ENCODE measurements at regions not wholly inside any gene's neighbourhood (a gene's known extent, or its start where the extent isn't known, plus 50 kb on each side); places are given as distances from the start of the nearest gene placed in this dataset.

- Mint-ChIP-seq H3K4me1 (ENCODE audit: low read depth) (no peaks in the 10 kb centered on the region), H3K9me3 (no peaks in the 10 kb centered on the region), H3K27ac (no peak overlapping the region), H3K4me3 (ENCODE audit: low read depth) (no peak overlapping the region), H3K36me3 (ENCODE audit: low read depth) (no peaks in the 10 kb centered on the region), H3K27me3 (ENCODE audit: low read depth) (no peaks in the 10 kb centered on the region)
- no peak for DNase-seq (ENCODE audit: low spot score)
- intact Hi-C loops (cut with micrococcal nuclease) = no loop called here
Observed at GRCh38 chrY:15162211-15162610, 637.9 kb downstream of the NLGN4Y start.

- Mint-ChIP-seq H3K27me3 (ENCODE audit: low read depth) (no peaks in the 10 kb centered on the region), H3K4me1 (ENCODE audit: low read depth) (no peaks in the 10 kb centered on the region)
- intact Hi-C loops (cut with micrococcal nuclease) = no loop called here
Observed at GRCh38 chrY:15179890-15180289, 655.6 kb downstream of the NLGN4Y start.

GRCh38 chrY:15229056-15229455 is 704.7 kb downstream of the NLGN4Y start:
- Mint-ChIP-seq H3K27me3 (ENCODE audit: low read depth) (no peaks in the 10 kb centered on the region), H3K4me1 (ENCODE audit: low read depth) (no peaks in the 10 kb centered on the region), H3K4me3 (ENCODE audit: low read depth) (no peak overlapping the region), H3K27ac (no peak overlapping the region), H3K9me3 (no peaks in the 10 kb centered on the region), H3K36me3 (ENCODE audit: low read depth) (no peaks in the 10 kb centered on the region)
- DNase-seq (ENCODE audit: low spot score) = no peak
- intact Hi-C loops (cut with micrococcal nuclease) = no loop called here

More at GRCh38 chrY:15179890-15180289, 655.6 kb downstream of the NLGN4Y start:
- H3K9me3 Mint-ChIP-seq = peaks cover 5% of the 10 kb centered on the region
- H3K36me3 Mint-ChIP-seq (ENCODE audit: low read depth) = no peaks in the 10 kb centered on the region
- H3K4me3 Mint-ChIP-seq (ENCODE audit: low read depth) = no peak overlapping the region
- H3K27ac Mint-ChIP-seq = no peak overlapping the region
- no peak for DNase-seq (ENCODE audit: low spot score)

- Mint-ChIP-seq H3K4me1 (ENCODE audit: low read depth) (no peaks in the 10 kb centered on the region), H3K27ac (no peak overlapping the region), H3K9me3 (no peaks in the 10 kb centered on the region), H3K27me3 (ENCODE audit: low read depth) (no peaks in the 10 kb centered on the region), H3K4me3 (ENCODE audit: low read depth) (no peak overlapping the region), H3K36me3 (ENCODE audit: low read depth) (no peaks in the 10 kb centered on the region)
- intact Hi-C loops (cut with micrococcal nuclease) = no loop called here
- DNase-seq (ENCODE audit: low spot score) = no peak
Observed at GRCh38 chrY:15239596-15240132, 715.3 kb downstream of the NLGN4Y start.

GRCh38 chrY:15259286-15259685 is 735.0 kb downstream of the NLGN4Y start:
- Mint-ChIP-seq H3K36me3 (ENCODE audit: low read depth) (no peaks in the 10 kb centered on the region), H3K27me3 (ENCODE audit: low read depth) (no peaks in the 10 kb centered on the region), H3K4me1 (ENCODE audit: low read depth) (no peaks in the 10 kb centered on the region), H3K27ac (no peak overlapping the region), H3K4me3 (ENCODE audit: low read depth) (no peak overlapping the region), H3K9me3 (no peaks in the 10 kb centered on the region)
- DNase-seq (ENCODE audit: low spot score) = no peak
- intact Hi-C loops (cut with micrococcal nuclease) = no loop called here

- no peak for DNase-seq (ENCODE audit: low spot score)
- no peak overlapping the region for H3K4me3 Mint-ChIP-seq (ENCODE audit: low read depth)
- H3K27ac Mint-ChIP-seq = no peak overlapping the region
- H3K36me3 Mint-ChIP-seq (ENCODE audit: low read depth) = no peaks in the 10 kb centered on the region
- no peaks in the 10 kb centered on the region for H3K27me3 Mint-ChIP-seq (ENCODE audit: low read depth)
- H3K4me1 Mint-ChIP-seq (ENCODE audit: low read depth) = no peaks in the 10 kb centered on the region
- no peaks in the 10 kb centered on the region for H3K9me3 Mint-ChIP-seq
- intact Hi-C loops (cut with micrococcal nuclease) = no loop called here
Observed at GRCh38 chrY:15286572-15286971, 762.2 kb downstream of the NLGN4Y start.

- Mint-ChIP-seq H3K4me3 (ENCODE audit: low read depth) (no peak overlapping the region), H3K36me3 (ENCODE audit: low read depth) (no peaks in the 10 kb centered on the region), H3K27me3 (ENCODE audit: low read depth) (no peaks in the 10 kb centered on the region), H3K9me3 (no peaks in the 10 kb centered on the region), H3K4me1 (ENCODE audit: low read depth) (no peaks in the 10 kb centered on the region), H3K27ac (no peak overlapping the region)
- intact Hi-C loops (cut with micrococcal nuclease) = no loop called here
- no peak for DNase-seq (ENCODE audit: low spot score)
Observed at GRCh38 chrY:15289821-15290220, 765.5 kb downstream of the NLGN4Y start.

- no peaks in the 10 kb centered on the region for H3K36me3 Mint-ChIP-seq (ENCODE audit: low read depth)
- no peak for DNase-seq (ENCODE audit: low spot score)
- H3K4me3 Mint-ChIP-seq (ENCODE audit: low read depth) = no peak overlapping the region
- no peaks in the 10 kb centered on the region for H3K4me1 Mint-ChIP-seq (ENCODE audit: low read depth)
- no peak overlapping the region for H3K27ac Mint-ChIP-seq
- intact Hi-C loops (cut with micrococcal nuclease) = no loop called here
- no peaks in the 10 kb centered on the region for H3K9me3 Mint-ChIP-seq
- H3K27me3 Mint-ChIP-seq (ENCODE audit: low read depth) = no peaks in the 10 kb centered on the region
Observed at GRCh38 chrY:15292881-15293280, 768.6 kb downstream of the NLGN4Y start.

- no peaks in the 10 kb centered on the region for H3K9me3 Mint-ChIP-seq
- H3K27ac Mint-ChIP-seq = no peak overlapping the region
- H3K4me1 Mint-ChIP-seq (ENCODE audit: low read depth) = no peaks in the 10 kb centered on the region
- intact Hi-C loops (cut with micrococcal nuclease) = no loop called here
- no peak overlapping the region for H3K4me3 Mint-ChIP-seq (ENCODE audit: low read depth)
- H3K27me3 Mint-ChIP-seq (ENCODE audit: low read depth) = no peaks in the 10 kb centered on the region
- H3K36me3 Mint-ChIP-seq (ENCODE audit: low read depth) = no peaks in the 10 kb centered on the region
- DNase-seq (ENCODE audit: low spot score) = no peak
Observed at GRCh38 chrY:15301879-15302278, 777.5 kb downstream of the NLGN4Y start.

- DNase-seq (ENCODE audit: low spot score) = no peak
- intact Hi-C loops (cut with micrococcal nuclease) = no loop called here
- H3K27ac Mint-ChIP-seq = no peak overlapping the region
- H3K9me3 Mint-ChIP-seq = no peaks in the 10 kb centered on the region
- H3K4me1 Mint-ChIP-seq (ENCODE audit: low read depth) = no peaks in the 10 kb centered on the region
- no peak overlapping the region for H3K4me3 Mint-ChIP-seq (ENCODE audit: low read depth)
- no peaks in the 10 kb centered on the region for H3K27me3 Mint-ChIP-seq (ENCODE audit: low read depth)
- H3K36me3 Mint-ChIP-seq (ENCODE audit: low read depth) = no peaks in the 10 kb centered on the region
Observed at GRCh38 chrY:15312166-15312565, 787.8 kb downstream of the NLGN4Y start.

- intact Hi-C loops (cut with micrococcal nuclease) = no loop called here
- Mint-ChIP-seq H3K27ac (no peak overlapping the region), H3K36me3 (ENCODE audit: low read depth) (no peaks in the 10 kb centered on the region), H3K4me3 (ENCODE audit: low read depth) (no peak overlapping the region), H3K9me3 (no peaks in the 10 kb centered on the region), H3K27me3 (ENCODE audit: low read depth) (no peaks in the 10 kb centered on the region), H3K4me1 (ENCODE audit: low read depth) (no peaks in the 10 kb centered on the region)
- DNase-seq (ENCODE audit: low spot score) = no peak
Observed at GRCh38 chrY:15324189-15324588, 799.9 kb downstream of the NLGN4Y start.

GRCh38 chrY:15325201-15325600 is 800.9 kb downstream of the NLGN4Y start:
- Mint-ChIP-seq H3K9me3 (no peaks in the 10 kb centered on the region), H3K27ac (no peak overlapping the region), H3K4me1 (ENCODE audit: low read depth) (no peaks in the 10 kb centered on the region), H3K4me3 (ENCODE audit: low read depth) (no peak overlapping the region), H3K36me3 (ENCODE audit: low read depth) (no peaks in the 10 kb centered on the region), H3K27me3 (ENCODE audit: low read depth) (no peaks in the 10 kb centered on the region)
- DNase-seq (ENCODE audit: low spot score) = no peak
- intact Hi-C loops (cut with micrococcal nuclease) = no loop called here

GRCh38 chrY:15326673-15327072 is 802.3 kb downstream of the NLGN4Y start:
- Mint-ChIP-seq H3K4me1 (ENCODE audit: low read depth) (no peaks in the 10 kb centered on the region), H3K9me3 (no peaks in the 10 kb centered on the region)
- intact Hi-C loops (cut with micrococcal nuclease) = no loop called here

GRCh38 chrY:15328848-15329247 is 804.5 kb downstream of the NLGN4Y start:
- no peaks in the 10 kb centered on the region for H3K4me1 Mint-ChIP-seq (ENCODE audit: low read depth)
- no peak overlapping the region for H3K27ac Mint-ChIP-seq
- H3K9me3 Mint-ChIP-seq = no peaks in the 10 kb centered on the region
- no peak for DNase-seq (ENCODE audit: low spot score)
- H3K27me3 Mint-ChIP-seq (ENCODE audit: low read depth) = no peaks in the 10 kb centered on the region
- H3K4me3 Mint-ChIP-seq (ENCODE audit: low read depth) = no peak overlapping the region
- intact Hi-C loops (cut with micrococcal nuclease) = no loop called here
- H3K36me3 Mint-ChIP-seq (ENCODE audit: low read depth) = no peaks in the 10 kb centered on the region

More at GRCh38 chrY:15326673-15327072, 802.3 kb downstream of the NLGN4Y start:
- H3K27ac Mint-ChIP-seq = no peak overlapping the region
- H3K36me3 Mint-ChIP-seq (ENCODE audit: low read depth) = no peaks in the 10 kb centered on the region
- no peaks in the 10 kb centered on the region for H3K27me3 Mint-ChIP-seq (ENCODE audit: low read depth)
- no peak for DNase-seq (ENCODE audit: low spot score)
- no peak overlapping the region for H3K4me3 Mint-ChIP-seq (ENCODE audit: low read depth)
